PC-9 (cell line): ENCODE measurements at regions not wholly inside any gene's neighbourhood (a gene's known extent, or its start where the extent isn't known, plus 50 kb on each side); places are given as distances from the start of the nearest gene placed in this dataset.

ENCODE experiments used
- EZH2 ChIP-seq: fragments of 200-600 bp; sonication (generic); IDR thresholded peaks from 2 replicates; pipeline ENCODE4 v1.8.0; 2017; ENCODE audit warnings: antibody characterized with exemption, low read depth
- TF ChIP-seq, protein P1 (sequence below): fragments of 200-600 bp; sonication (generic); conservative IDR thresholded peaks from 2 replicates; pipeline ENCODE4 v1.6.1; 2017; ENCODE audit warnings: mixed run types, antibody characterized with exemption, mild to moderate bottlenecking, moderate library complexity

DNA sequence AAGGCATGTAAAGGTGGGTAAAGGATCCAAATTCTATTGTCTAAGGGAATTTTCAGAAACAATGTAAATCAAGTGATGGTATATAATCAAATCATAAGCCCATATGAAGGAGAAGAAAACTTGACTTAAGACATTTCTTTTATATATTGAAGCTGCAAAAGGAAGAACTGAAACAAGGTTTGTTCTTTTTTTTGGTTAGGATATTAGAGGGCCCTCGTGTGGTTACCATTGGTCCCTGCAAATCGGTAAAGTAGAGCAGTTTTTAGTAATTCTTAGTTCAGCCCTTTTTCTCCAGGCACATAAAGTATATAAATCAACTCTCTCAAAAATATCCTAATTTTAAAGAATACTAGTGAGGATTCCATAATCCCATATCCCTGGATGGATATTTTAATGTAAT lies 105.6 kb upstream of the STK17B start:
- TF ChIP-seq, protein P1, sequence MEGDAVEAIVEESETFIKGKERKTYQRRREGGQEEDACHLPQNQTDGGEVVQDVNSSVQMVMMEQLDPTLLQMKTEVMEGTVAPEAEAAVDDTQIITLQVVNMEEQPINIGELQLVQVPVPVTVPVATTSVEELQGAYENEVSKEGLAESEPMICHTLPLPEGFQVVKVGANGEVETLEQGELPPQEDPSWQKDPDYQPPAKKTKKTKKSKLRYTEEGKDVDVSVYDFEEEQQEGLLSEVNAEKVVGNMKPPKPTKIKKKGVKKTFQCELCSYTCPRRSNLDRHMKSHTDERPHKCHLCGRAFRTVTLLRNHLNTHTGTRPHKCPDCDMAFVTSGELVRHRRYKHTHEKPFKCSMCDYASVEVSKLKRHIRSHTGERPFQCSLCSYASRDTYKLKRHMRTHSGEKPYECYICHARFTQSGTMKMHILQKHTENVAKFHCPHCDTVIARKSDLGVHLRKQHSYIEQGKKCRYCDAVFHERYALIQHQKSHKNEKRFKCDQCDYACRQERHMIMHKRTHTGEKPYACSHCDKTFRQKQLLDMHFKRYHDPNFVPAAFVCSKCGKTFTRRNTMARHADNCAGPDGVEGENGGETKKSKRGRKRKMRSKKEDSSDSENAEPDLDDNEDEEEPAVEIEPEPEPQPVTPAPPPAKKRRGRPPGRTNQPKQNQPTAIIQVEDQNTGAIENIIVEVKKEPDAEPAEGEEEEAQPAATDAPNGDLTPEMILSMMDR, result peak; percentile 68
- no peak for TF ChIP-seq EZH2
